GM19035 (cell line): ENCODE measurements at regions not wholly inside any gene's neighbourhood (a gene's known extent, or its start where the extent isn't known, plus 50 kb on each side); places are given as distances from the start of the nearest gene placed in this dataset.
"Not testable (repeated sequence)": the region's sequence is repeated elsewhere in the genome, so short reads cannot be mapped to it uniquely, and the experiment has no call there.

ENCODE experiments used
- ATAC-seq: cut with Tn5 transposase; IDR thresholded peaks from one replicate; pipeline ENCODE4 v1.9.1; 2021; ENCODE audit not compliant: unreplicated experiment

DNA sequence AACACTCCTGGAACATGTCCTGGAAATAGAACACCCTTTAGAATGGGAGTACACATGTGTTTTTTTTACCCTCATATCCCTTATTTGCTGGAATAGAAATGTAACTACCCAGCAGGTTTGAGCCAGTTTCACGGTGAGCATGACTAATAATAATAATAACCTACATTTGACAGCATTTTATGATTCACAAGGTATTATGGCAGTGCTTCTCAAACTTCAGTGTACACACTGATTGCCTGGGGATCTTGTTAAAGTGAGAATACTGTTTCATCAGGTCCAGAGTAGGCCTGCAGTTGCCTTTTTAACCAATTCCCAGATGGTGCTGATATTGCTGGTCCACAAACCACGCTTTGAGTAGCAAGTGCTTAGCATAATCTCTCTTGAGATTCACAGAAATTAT is 63.9 kb downstream of the NFKBIZ start:
- no peak for ATAC-seq

DNA sequence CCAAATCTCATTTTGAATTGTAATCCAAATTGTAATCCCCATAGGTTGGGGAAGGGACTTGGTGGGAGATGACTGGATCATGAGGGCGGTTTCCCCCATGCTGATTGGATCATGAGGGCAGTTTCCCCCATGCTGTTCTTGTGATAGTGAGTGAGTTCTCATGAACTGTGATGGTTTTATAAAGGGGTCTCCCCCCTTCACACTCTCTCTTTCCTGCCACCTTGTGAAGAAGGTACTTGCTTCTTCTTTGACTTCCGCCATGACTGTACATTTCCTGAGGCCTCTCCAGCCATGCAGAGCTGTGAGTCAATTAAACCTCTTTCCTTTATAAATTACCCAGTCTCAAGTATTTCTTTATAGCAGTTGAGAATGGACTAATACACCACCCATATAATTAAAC is 68.4 kb downstream of the NFKBIZ start:
- ATAC-seq = not testable (repeated sequence)

DNA sequence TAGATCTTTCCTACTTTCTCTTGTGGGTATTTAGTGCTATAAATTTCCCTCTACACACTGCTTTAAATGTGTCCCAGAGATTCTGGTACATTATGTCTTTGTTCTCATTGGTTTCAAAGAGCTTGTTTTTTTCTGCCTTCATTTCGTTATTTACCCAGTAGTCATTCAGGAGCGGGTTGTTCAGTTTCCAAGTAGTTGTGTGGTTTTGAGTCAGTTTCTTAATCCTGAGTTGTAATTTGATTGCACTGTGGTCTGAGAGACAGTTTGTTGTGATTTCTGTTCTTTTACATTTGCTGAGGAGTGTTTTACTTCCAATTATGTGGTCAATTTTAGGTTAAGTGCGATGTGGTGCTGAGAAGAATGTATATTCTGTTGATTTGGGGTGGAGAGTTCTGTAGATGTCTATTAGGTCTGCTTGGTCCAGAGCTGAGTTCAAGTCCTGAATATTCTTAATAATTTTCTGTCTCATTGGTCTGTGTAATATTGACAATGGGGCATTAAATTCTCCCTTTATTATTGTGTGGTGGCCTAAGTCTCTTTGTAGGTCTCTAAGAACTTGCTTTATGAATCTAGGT is 72.9 kb downstream of the NFKBIZ start:
- not testable (repeated sequence) for ATAC-seq

DNA sequence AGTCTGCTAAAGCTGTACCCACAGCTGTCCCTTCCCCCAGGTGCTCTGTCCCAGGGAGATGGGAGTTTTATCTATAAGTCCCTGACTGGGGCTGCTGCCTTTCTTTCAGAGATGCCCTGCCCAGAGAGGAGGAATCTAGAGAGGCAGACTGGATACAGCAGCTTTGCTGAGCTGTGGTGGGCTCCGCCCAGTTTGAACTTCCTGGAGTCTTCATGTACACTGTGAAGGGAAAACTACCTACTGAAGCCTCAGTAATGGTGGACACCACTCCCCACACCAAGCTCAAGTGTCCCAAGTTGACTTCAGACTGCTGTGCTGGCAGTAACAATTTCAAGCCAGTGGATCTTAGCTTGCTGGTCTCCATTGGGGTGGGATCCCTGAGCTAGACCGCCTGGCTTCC is 75.3 kb downstream of the NFKBIZ start:
- ATAC-seq = not testable (repeated sequence)

DNA sequence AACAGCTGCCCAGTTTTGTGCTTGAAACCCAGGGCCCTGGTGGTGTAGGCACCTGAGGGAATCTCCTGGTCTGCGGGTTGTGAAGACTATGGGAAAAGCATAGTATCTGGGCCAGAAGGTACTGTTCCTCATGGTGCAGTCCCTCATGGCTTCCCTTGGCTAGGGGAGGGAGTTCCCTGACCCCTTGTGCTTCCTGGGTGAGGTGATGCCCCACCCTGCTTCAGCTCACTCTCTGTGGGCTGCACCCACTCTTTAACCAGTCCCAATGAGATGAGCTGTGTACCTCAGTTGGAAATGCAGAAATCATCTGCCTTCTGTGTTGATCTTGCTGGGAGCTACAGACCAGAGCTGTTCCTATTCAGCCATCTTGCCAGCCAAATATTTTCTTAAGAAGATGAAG is 75.8 kb downstream of the NFKBIZ start:
- ATAC-seq = not testable (repeated sequence)

DNA sequence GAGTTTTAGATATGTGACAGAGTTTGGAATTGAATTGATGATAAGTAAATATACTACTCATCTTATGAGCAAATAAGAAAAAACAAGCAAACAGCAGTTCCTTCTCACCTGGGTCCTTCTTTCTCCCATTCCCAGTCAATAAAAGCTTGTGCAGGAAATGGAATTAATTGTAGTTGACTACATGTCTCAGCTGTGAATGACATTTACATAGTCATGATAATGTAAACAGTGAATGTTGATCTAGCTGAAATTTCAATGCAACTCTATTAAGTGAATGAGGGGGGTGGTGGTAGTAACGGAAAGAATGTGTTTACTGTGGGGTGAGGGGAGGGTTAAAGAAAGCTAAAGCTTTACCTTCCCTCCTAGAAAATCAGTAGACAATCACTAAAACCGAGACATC is 76.2 kb downstream of the NFKBIZ start:
- ATAC-seq = no peak

DNA sequence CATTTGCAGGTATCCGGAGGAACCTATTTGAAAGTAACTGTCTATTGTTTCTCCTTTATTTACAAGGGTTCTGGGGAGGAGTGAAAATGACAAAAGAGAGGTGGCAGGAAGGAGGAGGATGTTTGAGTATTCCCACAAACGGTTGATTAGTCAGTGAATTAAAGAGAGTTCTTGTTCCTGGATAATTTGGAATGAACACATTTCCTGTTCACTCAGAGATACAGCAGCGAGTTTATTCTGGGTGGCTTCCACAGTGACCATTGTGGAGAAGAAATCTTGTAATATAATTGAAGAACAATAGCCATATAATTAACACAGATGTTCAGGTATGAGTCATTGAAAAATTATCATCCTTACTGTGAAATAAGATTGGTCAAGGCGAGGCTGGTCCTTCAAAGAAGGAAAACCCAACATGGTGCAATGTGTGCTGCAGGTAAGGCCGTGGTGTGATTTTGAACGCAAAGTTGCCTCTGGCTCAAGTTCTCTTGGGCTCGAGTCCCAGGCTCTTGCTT is 77.3 kb downstream of the NFKBIZ start:
- ATAC-seq = no peak

DNA sequence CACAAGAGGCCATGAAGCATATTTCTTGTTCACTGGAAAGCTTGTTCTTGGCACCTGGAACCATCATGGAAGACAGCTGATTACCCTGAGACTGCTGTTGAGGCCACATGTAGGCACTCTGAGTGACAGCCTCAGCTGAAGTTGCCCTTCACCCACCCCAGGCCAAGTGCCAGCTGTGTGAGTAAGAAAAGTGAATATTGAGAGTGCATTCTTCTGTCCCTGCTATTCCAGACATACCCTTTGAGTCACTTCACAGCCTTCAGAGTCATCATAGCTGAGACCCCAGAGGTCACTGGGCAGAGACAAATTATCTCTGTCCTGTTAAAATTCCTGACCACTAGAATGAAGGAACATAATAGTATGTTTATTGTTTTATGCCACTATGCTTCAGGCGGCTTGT is 79.6 kb downstream of the NFKBIZ start:
- ATAC-seq = no peak

DNA sequence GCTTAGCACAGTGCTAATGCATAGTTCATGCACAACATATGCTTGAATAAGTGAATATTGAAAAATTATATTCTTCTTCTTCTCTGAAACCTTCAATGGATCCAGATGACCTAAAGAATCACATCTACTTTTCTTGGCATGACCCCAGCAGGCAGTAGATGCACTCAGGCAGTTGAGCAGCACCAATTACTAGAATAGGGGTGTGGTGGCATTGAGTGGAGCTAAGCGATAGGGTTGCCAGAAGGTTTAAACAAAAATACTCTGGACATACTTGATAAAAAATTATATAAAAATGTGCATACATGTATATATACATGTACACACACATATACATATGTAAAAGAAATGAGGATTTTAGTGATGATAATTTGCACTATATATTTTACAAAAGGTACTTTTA is 81.8 kb downstream of the NFKBIZ start:
- no peak for ATAC-seq

DNA sequence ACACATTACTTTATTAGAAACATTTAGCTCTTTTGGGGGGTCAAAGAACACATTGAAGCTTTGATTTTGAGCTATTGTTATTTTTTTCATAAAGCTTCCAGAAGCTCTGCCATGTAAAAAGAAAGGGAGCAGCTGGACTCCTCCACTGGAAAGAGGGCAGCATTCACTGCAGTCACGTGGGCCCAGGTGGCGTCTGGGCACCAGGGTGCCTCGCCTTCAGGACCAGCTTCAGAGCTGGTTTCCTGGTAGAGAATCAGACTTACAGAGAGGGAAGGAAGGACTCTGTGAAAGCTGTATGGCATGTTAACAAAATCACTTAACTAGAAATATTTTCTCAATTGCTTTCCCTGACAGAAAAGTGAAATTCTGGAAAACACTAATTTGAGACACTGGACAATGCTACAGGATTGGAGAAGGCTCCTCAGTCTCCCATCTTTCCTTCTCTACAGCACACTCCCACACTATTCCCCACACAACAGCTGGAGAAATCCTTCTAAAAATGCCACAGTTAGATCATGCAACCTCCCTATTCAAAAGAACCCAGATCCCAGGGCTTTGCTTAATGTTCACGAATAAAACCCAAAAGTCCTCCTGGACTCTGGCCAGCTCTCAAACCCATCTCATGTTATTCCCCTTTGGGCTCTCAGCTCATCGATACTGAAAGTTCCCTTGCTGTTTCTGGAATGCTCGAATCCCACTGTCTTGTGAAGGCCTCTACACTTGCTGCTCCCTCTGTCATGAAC is 83.2 kb downstream of the NFKBIZ start:
- no peak for ATAC-seq

DNA sequence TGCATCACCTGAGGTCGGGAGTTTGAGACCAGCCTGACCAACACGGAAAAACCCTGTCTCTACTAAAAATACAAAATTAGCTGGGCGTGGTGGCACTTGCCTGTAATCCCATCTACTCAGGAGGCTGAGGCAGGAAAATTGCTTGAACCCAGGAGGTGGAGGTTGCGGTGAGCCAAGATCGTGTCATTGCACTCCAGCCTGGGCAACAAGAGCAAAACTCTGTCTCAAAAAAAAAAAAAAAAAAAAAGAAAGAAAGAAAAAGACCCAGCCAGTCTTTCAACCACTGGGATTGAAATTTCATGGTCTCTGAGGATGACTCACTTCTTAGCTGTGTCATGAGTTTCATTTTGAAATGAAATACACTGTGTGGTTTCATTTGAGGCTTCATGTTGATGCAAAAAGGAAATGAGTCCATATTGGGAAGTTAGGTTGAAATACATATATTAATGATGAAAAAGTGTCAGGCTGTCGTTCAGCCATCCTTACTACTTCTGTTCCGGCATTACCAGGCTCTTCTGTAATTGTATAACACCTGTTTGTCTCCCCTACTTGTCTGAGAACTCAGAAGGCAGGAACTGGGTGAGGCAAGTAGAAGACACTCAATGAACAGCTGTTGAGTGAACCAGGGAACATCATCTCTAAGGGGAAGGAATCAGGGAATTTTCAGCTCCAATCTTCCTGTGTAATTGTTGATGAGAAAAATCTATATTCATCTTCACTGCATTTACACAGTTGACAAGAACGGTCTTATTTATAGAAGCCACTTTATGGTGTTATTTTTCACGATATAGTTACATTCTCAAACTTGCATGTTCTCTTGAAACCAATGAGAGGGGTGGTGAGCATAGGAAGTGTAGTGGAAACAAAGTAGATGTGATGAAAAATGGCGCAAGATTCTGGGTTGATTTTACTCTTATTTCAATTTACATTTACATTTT is 87.4 kb downstream of the NFKBIZ start:
- ATAC-seq = peak; percentile 95

DNA sequence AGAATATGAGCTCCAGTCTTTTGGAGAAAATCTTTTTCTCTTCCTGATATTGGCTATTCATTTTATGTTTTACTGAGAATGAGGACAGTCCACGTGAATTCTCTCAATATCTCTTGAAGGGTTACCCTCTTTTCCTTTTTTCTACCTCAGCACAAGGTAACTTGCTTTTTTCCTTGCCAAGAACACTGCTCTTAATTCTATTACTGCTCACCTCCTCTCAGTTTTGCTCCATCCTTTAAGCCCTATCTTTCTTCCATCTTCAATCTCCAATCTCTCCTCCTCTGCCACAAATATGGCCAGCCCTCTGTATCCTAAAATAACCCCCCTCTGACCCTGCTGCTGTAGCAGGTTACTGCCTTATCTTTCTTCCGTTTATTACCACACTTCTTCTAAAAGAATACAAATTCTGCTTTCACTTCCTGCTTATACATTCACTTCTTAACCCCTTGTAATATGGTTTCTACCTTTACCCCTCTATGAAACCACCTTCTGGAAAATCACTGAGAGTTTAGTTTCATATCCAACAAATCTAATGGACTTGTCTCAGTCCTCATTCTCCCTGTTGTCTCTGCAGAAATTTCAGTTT is 89.0 kb downstream of the NFKBIZ start:
- peak; percentile 45 for ATAC-seq

DNA sequence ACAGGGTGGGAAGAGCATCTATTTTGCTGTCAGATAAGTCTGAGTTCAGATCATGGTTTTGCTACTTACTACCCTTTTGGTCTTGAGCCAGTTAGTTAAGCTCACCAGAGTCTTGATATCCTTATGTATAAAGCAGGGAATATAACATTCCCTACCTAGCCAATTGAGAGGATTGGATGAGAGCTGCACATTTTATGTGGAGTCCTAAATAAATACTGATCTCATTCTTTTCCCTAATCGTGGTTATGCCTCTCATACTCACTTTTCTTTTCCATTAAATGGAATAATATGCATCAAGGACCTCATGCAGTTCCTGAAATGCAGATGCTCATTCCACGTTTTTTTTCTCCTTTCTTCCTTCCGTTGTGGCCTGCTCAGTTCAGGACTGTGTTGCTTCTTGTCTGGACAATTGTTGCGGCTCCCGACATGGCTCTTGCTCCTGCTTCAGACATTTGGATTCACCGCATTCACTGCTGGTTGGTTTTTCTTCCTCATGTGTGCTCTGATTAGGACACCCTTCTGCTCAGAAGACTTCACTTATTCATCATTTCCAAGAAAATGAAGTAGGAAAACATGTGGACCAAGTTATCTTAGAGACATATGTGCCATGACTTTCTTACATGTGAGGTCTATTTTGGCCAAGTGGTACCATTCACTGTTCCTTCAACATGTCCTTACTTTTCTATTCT is 90.2 kb downstream of the NFKBIZ start:
- ATAC-seq = no peak

DNA sequence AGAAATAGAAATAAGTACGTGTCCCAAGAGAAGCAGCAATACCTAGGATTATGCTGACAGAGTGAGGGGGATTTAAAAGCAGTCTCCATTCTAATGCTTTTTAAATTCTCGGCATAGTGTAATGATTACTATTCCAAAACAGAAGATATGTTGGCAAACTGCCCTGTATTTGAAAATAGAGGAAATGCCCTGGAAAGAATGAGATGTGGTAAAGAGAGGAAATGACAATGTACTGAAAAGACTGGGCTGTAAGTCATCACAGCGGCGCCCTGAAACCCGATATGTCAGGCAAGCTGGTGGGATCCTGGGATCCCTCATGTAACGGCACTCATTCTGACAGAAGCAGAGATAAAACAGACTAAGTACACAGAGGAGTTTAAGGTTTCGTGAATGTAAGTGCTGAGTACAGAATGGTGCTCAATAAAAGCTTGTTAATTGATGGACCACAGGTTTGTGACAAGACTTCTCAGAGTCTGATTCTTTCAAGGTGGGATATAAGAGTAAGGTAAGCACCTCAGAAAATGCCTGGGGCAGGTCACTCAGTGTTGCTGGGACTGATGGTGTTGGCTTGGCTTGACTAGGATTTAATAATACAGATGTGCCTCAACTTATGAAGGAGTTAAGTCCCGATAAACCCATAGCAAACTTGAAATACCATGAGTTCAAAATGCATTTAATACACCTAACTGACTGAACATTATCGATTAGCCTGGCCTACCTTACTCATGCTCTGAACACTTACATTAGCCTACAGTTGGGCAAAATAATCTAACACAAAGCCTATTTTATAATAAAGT is 91.4 kb downstream of the NFKBIZ start:
- no peak for ATAC-seq

DNA sequence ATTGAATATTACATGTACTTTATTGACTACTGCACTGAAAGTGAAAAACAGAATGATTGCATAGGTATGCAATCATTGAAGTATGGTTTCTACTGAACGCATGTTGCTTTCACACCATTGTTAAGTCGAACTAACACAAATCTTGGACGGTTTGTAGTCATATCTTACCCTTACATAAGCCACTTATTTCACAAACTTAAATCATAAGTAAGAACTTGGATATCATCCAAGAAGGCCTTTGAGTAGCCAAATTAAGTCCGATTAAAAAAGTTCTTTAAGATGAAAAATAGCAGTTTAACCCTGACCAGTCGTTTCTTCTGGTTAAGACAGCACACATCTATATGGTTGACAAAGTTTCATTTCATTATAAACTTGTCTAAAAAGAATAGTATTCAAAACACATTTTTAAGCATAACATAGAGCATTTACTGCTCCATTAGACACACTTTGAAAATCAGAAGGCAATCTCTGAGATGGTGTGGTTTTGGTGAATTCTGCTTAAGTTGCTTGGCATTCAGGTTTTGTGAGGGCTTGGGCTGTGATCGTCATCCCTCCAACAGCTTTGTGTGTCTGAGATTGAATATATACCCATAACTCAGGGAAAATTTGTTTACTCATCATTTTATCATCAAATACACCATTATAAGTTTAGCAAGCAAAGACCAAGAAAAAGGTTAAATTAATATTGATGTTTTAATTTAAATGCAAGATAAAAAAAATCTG is 92.2 kb downstream of the NFKBIZ start:
- ATAC-seq = no peak

DNA sequence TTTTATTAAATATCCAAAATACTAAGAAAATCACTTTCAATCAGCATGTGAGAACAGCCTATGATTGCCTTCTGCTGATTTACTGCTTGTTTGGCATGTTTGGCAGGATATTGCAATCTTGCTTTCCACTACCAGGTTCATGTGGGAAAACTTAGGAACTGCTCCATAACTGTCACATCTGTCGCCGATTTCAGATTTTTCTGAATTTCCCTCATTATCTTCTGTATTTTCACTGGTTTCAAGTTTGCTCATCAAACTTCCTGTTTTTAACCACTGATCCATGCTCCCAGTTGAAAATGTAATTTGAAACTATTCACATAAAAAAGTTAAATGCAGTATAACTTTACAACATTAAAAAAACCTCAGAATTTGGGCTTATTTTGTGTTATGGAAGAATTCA is 93.0 kb downstream of the NFKBIZ start:
- ATAC-seq = no peak

DNA sequence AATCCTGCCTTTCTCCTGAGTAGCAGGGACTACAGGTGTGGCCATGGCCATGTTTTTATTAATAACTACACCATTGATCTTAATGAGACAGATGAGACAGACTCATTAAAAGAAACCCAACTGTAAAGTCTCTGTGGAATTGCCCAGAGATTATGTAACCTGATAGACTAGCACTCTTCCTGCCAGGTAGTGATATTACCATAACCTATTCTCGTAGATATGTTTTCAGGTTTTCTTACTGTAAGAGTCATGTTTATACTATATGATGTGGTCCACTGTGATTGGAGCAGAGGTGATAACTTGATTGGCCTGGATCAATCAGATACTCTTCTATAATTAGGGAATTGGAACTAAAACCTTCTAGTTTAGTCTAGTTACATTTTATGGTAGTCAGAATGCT is 93.7 kb downstream of the NFKBIZ start:
- no peak for ATAC-seq

DNA sequence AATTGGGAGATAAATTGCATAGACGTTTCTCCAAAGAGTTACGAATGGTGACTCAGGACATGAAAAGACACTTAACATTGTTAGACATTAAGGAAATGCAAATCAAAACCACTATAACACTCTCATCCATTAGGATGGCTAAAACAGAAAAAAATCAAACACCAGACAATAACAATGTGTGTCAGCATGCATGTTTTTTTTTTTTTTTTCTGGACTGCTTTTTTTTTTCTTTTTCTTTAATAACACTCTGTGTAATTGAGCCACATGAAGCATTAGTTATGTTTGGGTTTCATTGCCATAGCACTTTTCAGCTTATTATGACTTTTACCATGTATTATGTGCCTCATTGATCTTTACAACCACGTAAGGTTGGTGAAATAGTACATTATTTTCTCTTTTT is 95.0 kb downstream of the NFKBIZ start:
- ATAC-seq = no peak

DNA sequence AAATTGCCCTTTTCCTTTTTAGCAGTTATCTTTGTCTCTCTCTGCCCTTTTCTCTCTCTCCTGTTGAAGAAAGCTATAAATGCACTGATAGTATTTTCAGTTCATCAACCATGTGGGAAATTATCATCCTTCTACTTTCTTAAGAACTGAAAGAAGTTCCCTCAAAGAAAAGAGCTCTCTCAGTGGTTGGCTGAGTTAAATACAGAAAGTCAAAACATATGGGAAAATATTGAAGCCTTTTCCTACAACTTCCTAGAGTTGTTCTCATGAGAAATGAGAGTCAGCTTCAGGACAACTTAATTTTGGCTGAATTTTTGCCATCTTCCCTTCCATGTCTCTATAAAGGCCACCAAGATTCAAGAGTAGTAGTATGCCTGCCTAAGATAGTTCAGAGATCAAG is 96.7 kb downstream of the NFKBIZ start:
- no peak for ATAC-seq
